Activated CD4-positive, alpha-beta T cell treated with anti-CD3 and anti-CD28 coated beads, Interleukin-2, amount 10 ng/mL, durations not matched to agents 24 days and 14 days (primary cell): ENCODE measurements at regions not wholly inside any gene's neighbourhood (a gene's known extent, or its start where the extent isn't known, plus 50 kb on each side); places are given as distances from the start of the nearest gene placed in this dataset.

Experiments used
- DNase-seq: peaks from one replicate; pipeline ENCODE4 v3.0.0; 2022
- H3K27ac Mint-ChIP-seq: one replicate; pipeline ENCODE4 v1.8.0; 2022; ENCODE audit warnings: mild to moderate bottlenecking, mixed read lengths
- H3K27me3 Mint-ChIP-seq: one replicate; pipeline ENCODE4 v1.8.0; 2022; ENCODE audit warnings: mixed read lengths
- H3K36me3 Mint-ChIP-seq: one replicate; pipeline ENCODE4 v1.8.0; 2022; ENCODE audit warnings: low read depth, mild to moderate bottlenecking, mixed read lengths
- H3K4me1 Mint-ChIP-seq: one replicate; pipeline ENCODE4 v1.8.0; 2021; ENCODE audit warnings: mixed read lengths
- H3K4me3 Mint-ChIP-seq: one replicate; pipeline ENCODE4 v1.8.0; 2022; ENCODE audit warnings: mild to moderate bottlenecking, moderate library complexity, mixed read lengths
- H3K9me3 Mint-ChIP-seq: one replicate; pipeline ENCODE4 v1.8.0; 2021; ENCODE audit warnings: mixed read lengths
- intact Hi-C: fragments of 100-400 bp; cut with micrococcal nuclease; formaldehyde crosslinking; loops from one replicate; pipeline ENCODE4 v1.15.1; 2023

- Mint-ChIP-seq H3K27me3 (no peaks in the 10 kb centered on the region), H3K36me3 (no peaks in the 10 kb centered on the region), H3K4me1 (peaks cover 6% of the 10 kb centered on the region), H3K9me3 (peaks cover 16% of the 10 kb centered on the region), H3K4me3 (no peak overlapping the region), H3K27ac (no peak overlapping the region)
- DNase-seq = peak; percentile 39
- intact Hi-C loops = no loop called here
These were observed 775.4 kb upstream of the ID2 start for GRCh38 chr2:7906431-7906830.

GRCh38 chr2:7907041-7907440, 774.8 kb upstream of the ID2 start:
- Mint-ChIP-seq H3K4me3 (no peak overlapping the region), H3K9me3 (peaks cover 16% of the 10 kb centered on the region), H3K27ac (no peak overlapping the region), H3K27me3 (no peaks in the 10 kb centered on the region), H3K4me1 (peaks cover 6% of the 10 kb centered on the region), H3K36me3 (no peaks in the 10 kb centered on the region)
- DNase-seq = peak; percentile 35
- intact Hi-C loops = no loop called here

- Mint-ChIP-seq H3K4me3 (no peak overlapping the region), H3K36me3 (no peaks in the 10 kb centered on the region), H3K9me3 (peaks cover 12% of the 10 kb centered on the region), H3K4me1 (peaks cover 2% of the 10 kb centered on the region), H3K27ac (no peak overlapping the region), H3K27me3 (no peaks in the 10 kb centered on the region)
- intact Hi-C loops = no loop called here
- no peak for DNase-seq
These were observed 771.1 kb upstream of the ID2 start for GRCh38 chr2:7910752-7911151.

- Mint-ChIP-seq H3K27ac (no peak overlapping the region), H3K36me3 (no peaks in the 10 kb centered on the region), H3K4me3 (no peak overlapping the region), H3K27me3 (no peaks in the 10 kb centered on the region), H3K9me3 (peaks cover 12% of the 10 kb centered on the region), H3K4me1 (peaks cover 2% of the 10 kb centered on the region)
- intact Hi-C loops = no loop called here
- DNase-seq = no peak
These were observed 770.7 kb upstream of the ID2 start for GRCh38 chr2:7911196-7911595.

GRCh38 chr2:7913974-7914373, 767.9 kb upstream of the ID2 start:
- H3K27me3 Mint-ChIP-seq = no peaks in the 10 kb centered on the region

GRCh38 chr2:7915302-7916091, 766.4 kb upstream of the ID2 start:
- Mint-ChIP-seq H3K4me3 (no peak overlapping the region), H3K9me3 (peaks cover 19% of the 10 kb centered on the region), H3K4me1 (peaks cover 2% of the 10 kb centered on the region), H3K27me3 (no peaks in the 10 kb centered on the region), H3K36me3 (peaks cover 2% of the 10 kb centered on the region), H3K27ac (no peak overlapping the region)
- peak; percentile 40 for DNase-seq
- intact Hi-C loops = no loop called here

More at GRCh38 chr2:7913974-7914373, 767.9 kb upstream of the ID2 start:
- Mint-ChIP-seq H3K4me1 (peaks cover 2% of the 10 kb centered on the region), H3K4me3 (no peak overlapping the region), H3K36me3 (no peaks in the 10 kb centered on the region), H3K27ac (no peak overlapping the region), H3K9me3 (peaks cover 23% of the 10 kb centered on the region)
- intact Hi-C loops = no loop called here
- DNase-seq = peak; percentile 43

- Mint-ChIP-seq H3K27ac (no peak overlapping the region), H3K36me3 (peaks cover 2% of the 10 kb centered on the region), H3K27me3 (no peaks in the 10 kb centered on the region), H3K4me1 (peaks cover 2% of the 10 kb centered on the region), H3K9me3 (peaks cover 19% of the 10 kb centered on the region), H3K4me3 (no peak overlapping the region)
- intact Hi-C loops = no loop called here
- DNase-seq = no peak
These were observed 765.2 kb upstream of the ID2 start for GRCh38 chr2:7916670-7917069.

GRCh38 chr2:7919510-7919909, 762.3 kb upstream of the ID2 start:
- Mint-ChIP-seq H3K27ac (no peak overlapping the region), H3K9me3 (peaks cover 20% of the 10 kb centered on the region), H3K4me3 (no peak overlapping the region), H3K36me3 (peaks cover 4% of the 10 kb centered on the region), H3K4me1 (peaks cover 7% of the 10 kb centered on the region), H3K27me3 (no peaks in the 10 kb centered on the region)
- intact Hi-C loops = no loop called here
- DNase-seq = no peak

GRCh38 chr2:7924023-7924762, 757.7 kb upstream of the ID2 start:
- H3K27me3 Mint-ChIP-seq = no peaks in the 10 kb centered on the region
- H3K4me1 Mint-ChIP-seq = peaks cover 6% of the 10 kb centered on the region
- no peak overlapping the region for H3K4me3 Mint-ChIP-seq
- no peak overlapping the region for H3K27ac Mint-ChIP-seq
- intact Hi-C loops = no loop called here
- H3K36me3 Mint-ChIP-seq = peaks cover 4% of the 10 kb centered on the region
- DNase-seq = peak; percentile 44
- peaks cover 9% of the 10 kb centered on the region for H3K9me3 Mint-ChIP-seq

GRCh38 chr2:7925506-7925905, 756.4 kb upstream of the ID2 start:
- H3K4me1 Mint-ChIP-seq = peaks cover 6% of the 10 kb centered on the region
- H3K9me3 Mint-ChIP-seq = peaks cover 5% of the 10 kb centered on the region
- H3K36me3 Mint-ChIP-seq = peaks cover 3% of the 10 kb centered on the region
- no peaks in the 10 kb centered on the region for H3K27me3 Mint-ChIP-seq
- H3K4me3 Mint-ChIP-seq = no peak overlapping the region
- DNase-seq = no peak
- intact Hi-C loops = no loop called here
- H3K27ac Mint-ChIP-seq = no peak overlapping the region

GRCh38 chr2:7927691-7928090, 754.2 kb upstream of the ID2 start:
- Mint-ChIP-seq H3K9me3 (peaks cover 11% of the 10 kb centered on the region), H3K4me1 (peaks cover 16% of the 10 kb centered on the region), H3K27me3 (no peaks in the 10 kb centered on the region), H3K36me3 (peaks cover 6% of the 10 kb centered on the region), H3K27ac (no peak overlapping the region), H3K4me3 (no peak overlapping the region)
- intact Hi-C loops = no loop called here
- no peak for DNase-seq

- H3K27ac Mint-ChIP-seq = no peak overlapping the region
These were observed 752.6 kb upstream of the ID2 start for GRCh38 chr2:7929281-7929680.

GRCh38 chr2:7930800-7931635, 750.8 kb upstream of the ID2 start:
- Mint-ChIP-seq H3K4me1 (peaks cover 10% of the 10 kb centered on the region), H3K27ac (peak overlapping the region; percentile 76), H3K36me3 (peaks cover 6% of the 10 kb centered on the region), H3K27me3 (no peaks in the 10 kb centered on the region), H3K9me3 (peaks cover 25% of the 10 kb centered on the region), H3K4me3 (peak overlapping the region; percentile 1)
- peak; percentile 54 for DNase-seq
- intact Hi-C loops = loop anchor here (1.0 to 10.0 kb wide), 10 partner anchors 54 to 751 kb away; partner anchors contain the start of gene ID2

More at GRCh38 chr2:7929281-7929680, 752.6 kb upstream of the ID2 start:
- H3K9me3 Mint-ChIP-seq = peaks cover 17% of the 10 kb centered on the region
- DNase-seq = no peak
- H3K4me3 Mint-ChIP-seq = no peak overlapping the region
- intact Hi-C loops = no loop called here
- H3K36me3 Mint-ChIP-seq = peaks cover 6% of the 10 kb centered on the region
- peaks cover 13% of the 10 kb centered on the region for H3K4me1 Mint-ChIP-seq
- H3K27me3 Mint-ChIP-seq = no peaks in the 10 kb centered on the region
